Heart right ventricle (tissue), 16 donors: ENCODE measurements at regions not wholly inside any gene's neighbourhood (a gene's known extent, or its start where the extent isn't known, plus 50 kb on each side); places are given as distances from the start of the nearest gene placed in this dataset.

Experiments
- ATAC-seq, 8 donors: fragments of 200-7000 bp; cut with Tn5 transposase; one replicate each; pipeline ENCODE4 v1.9.1; 2020; ENCODE audit warnings: mild to moderate bottlenecking in 8 of 8, moderate library complexity in 8 of 8, moderate number of reproducible peaks in 1 of 8
- DNase-seq, 2 donors: peaks; one replicate each; pipeline ENCODE4 v3.0.0-alpha.2; 2020
- H3K27ac ChIP-seq, 10 donors: fragments of 200-600 bp; sonication (generic) in 2 of 10; one replicate each; pipeline versions ENCODE4 v1.5.0 to v1.8.0; 2020 to 2022; ENCODE audit warnings: mild to moderate bottlenecking in 3 of 10
- H3K27me3 ChIP-seq, 7 donors: fragments of 200-600 bp; one replicate each; pipeline ENCODE4 v1.8.0; 2021 to 2022; ENCODE audit warnings: mild to moderate bottlenecking in 2 of 7
- H3K36me3 ChIP-seq, 9 donors: fragments of 200-600 bp; sonication (generic) in 1 of 9; one replicate each; pipeline versions ENCODE4 v1.5.0 to v1.8.0; 2020 to 2022; ENCODE audit warnings: mild to moderate bottlenecking in 2 of 9
- H3K4me1 ChIP-seq, 9 donors: fragments of 200-600 bp; sonication (generic) in 1 of 9; one replicate each; pipeline versions ENCODE4 v1.5.0 to v1.8.0; 2020 to 2022; ENCODE audit warnings: mild to moderate bottlenecking in 4 of 9
- H3K4me3 ChIP-seq, 10 donors: fragments of 200-600 bp; sonication (generic) in 2 of 10; one replicate each; pipeline versions ENCODE4 v1.5.0 to v1.8.0; 2020 to 2022; ENCODE audit warnings: mild to moderate bottlenecking in 7 of 10, moderate library complexity in 2 of 10
- H3K9me3 ChIP-seq, 11 donors: fragments of 200-600 bp in 10 of 11; sonication (generic) in 2 of 11; one replicate each; pipeline versions ENCODE4 v1.5.0 to v1.8.0; 2013 to 2022; ENCODE audit warnings: mild to moderate bottlenecking in 2 of 11, control low read depth in 1 of 11, moderate library complexity in 1 of 11
- CTCF ChIP-seq, 9 donors: fragments of 200-600 bp; sonication (generic) in 2 of 9; IDR thresholded peaks; one replicate each; pipeline versions ENCODE4 v1.5.0 to v1.8.0; 2021 to 2022; ENCODE audit warnings: antibody characterized with exemption in 9 of 9, mild to moderate bottlenecking in 5 of 9, moderate library complexity in 1 of 9
- WGBS, 2 donors: extraction: QIAGEN DNeasy Blood & Tissue Kit; methylation state at CpG; one replicate each; pipeline ENCODE4 v1.1.7; 2013; ENCODE audit warnings: inconsistent platforms in 1 of 2; 5-methylcytosine and 5-hydroxymethylcytosine counted together
- intact Hi-C, 10 donors: fragments of 100-400 bp; cut with DNase I; formaldehyde crosslinking; loops; one replicate each; pipeline versions ENCODE4 v1.11.1 to v1.14.2; 2022
- donor health status: Arrhythmogenic right ventricular cardiomyopathy.
- donor health status: ischemic (EF 13 %, LVEDD 7.1; RV severe dilation, severe dysfunction).
- donor health status: healthy with polysubstance abuse.
- donor health status: DM: no; HTN: yes; CAD: no.
- donor health status: DM: no; HTN: no; CAD: no.
- donor health status: ischemic (EF 25% LVEDD 6.9; RV normal size, moderate dysfunction).
- donor health status: ischemic (EF 25% LVEDD 5.7; RV mildly dilated, moderate dysfunction).
- donor health status: healthy.
- donor health status: DM: yes; HTN: yes; CAD: no.
- donor health status: Ischemic cardiomyopathy.
- donor health status: ischemic (EF 35%, LVEDD 5.7; RV mildly dilated, moderate dysfunction).
- donor health status: nonischemic (EF 11% LVEDD 7.7; RV severe dilation, severe dysfunction).
- donor health status: DM: yes; HTN: yes; CAD: no.
- donor health status: PGD.
- donor health status: ischemic (EF 29% LVEDD 5.4; RV normal size, mild dysfunction).
- donor health status: nonischemic (EF 23%, LVEDD 6.1; RV moderate dilation, normal function).

GRCh38 chr9:13957089-13957488 lies 356.9 kb downstream of the NFIB start:
- Histone ChIP-seq H3K9me3 (no peaks in the 10 kb centered on the region), H3K4me3 (no peak overlapping the region), H3K27ac (no peak overlapping the region), H3K27me3 (no peaks in the 10 kb centered on the region), H3K36me3 (no peaks in the 10 kb centered on the region), H3K4me1 (peaks cover 0 to 27% (median 7%) of the 10 kb centered on the region in 9 donors)
- intact Hi-C loops = no loop called here
- no peak for TF ChIP-seq CTCF (IDR thresholded peaks at IDR 0.05)
- WGBS, 2 donors = 34 to 53% methylated on average over 2 of the region's 2 CpGs
- DNase-seq (no peak), ATAC-seq (no peak)

GRCh38 chr9:13956107-13956506 lies 357.8 kb downstream of the NFIB start:
- 80 to 89% methylated on average over 4 of the region's 4 CpGs for WGBS, 2 donors

GRCh38 chr9:13952906-13953305 lies 361.0 kb downstream of the NFIB start:
- Histone ChIP-seq H3K4me1 (peaks cover 0 to 13% (median 5%) of the 10 kb centered on the region in 9 donors), H3K27me3 (no peaks in the 10 kb centered on the region), H3K9me3 (peaks cover 0 to 9% (median 0%) of the 10 kb centered on the region in 11 donors), H3K4me3 (no peak overlapping the region), H3K27ac (no peak overlapping the region), H3K36me3 (no peaks in the 10 kb centered on the region)
- WGBS, 2 donors = 93 to 96% methylated on average over 6 of the region's 6 CpGs
- TF ChIP-seq CTCF (IDR thresholded peaks at IDR 0.05) = no peak
- intact Hi-C loops = no loop called here
- ATAC-seq = no peak
- DNase-seq = no peak

More at GRCh38 chr9:13956107-13956506, 357.8 kb downstream of the NFIB start:
- Histone ChIP-seq H3K27me3 (no peaks in the 10 kb centered on the region), H3K9me3 (no peaks in the 10 kb centered on the region), H3K36me3 (no peaks in the 10 kb centered on the region), H3K4me3 (no peak overlapping the region), H3K4me1 (peaks cover 0 to 21% (median 5%) of the 10 kb centered on the region in 9 donors), H3K27ac (no peak overlapping the region)
- intact Hi-C loops = no loop called here
- no peak for ATAC-seq
- DNase-seq = no peak
- no peak for TF ChIP-seq CTCF (IDR thresholded peaks at IDR 0.05)

GRCh38 chr9:13948037-13948436 lies 365.9 kb downstream of the NFIB start:
- ATAC-seq (peak in 4 of 8 donors; percentile 14 to 48 (median 40)), DNase-seq (no peak)
- H3K4me3 ChIP-seq = no peak overlapping the region
- peak overlapping the region in 3 of 10 donors; percentile 0 to 9 (median 8) for H3K27ac ChIP-seq
- H3K27me3 ChIP-seq = no peaks in the 10 kb centered on the region
- peaks cover 0 to 9% (median 0%) of the 10 kb centered on the region in 11 donors for H3K9me3 ChIP-seq
- intact Hi-C loops = no loop called here
- TF ChIP-seq CTCF (IDR thresholded peaks at IDR 0.05) = no peak
- H3K36me3 ChIP-seq = no peaks in the 10 kb centered on the region
- H3K4me1 ChIP-seq = peaks cover 0 to 14% (median 4%) of the 10 kb centered on the region in 9 donors
- WGBS, 2 donors = 56 to 67% methylated on average over 4 of the region's 4 CpGs
